HG03135 (cell line): ENCODE measurements at regions not wholly inside any gene's neighbourhood (a gene's known extent, or its start where the extent isn't known, plus 50 kb on each side); places are given as distances from the start of the nearest gene placed in this dataset.

Experiments
- ATAC-seq: cut with Tn5 transposase; IDR thresholded peaks from one replicate; pipeline ENCODE4 v1.9.1; 2021; ENCODE audit warnings: mild to moderate bottlenecking, moderate library complexity; ENCODE audit not compliant: unreplicated experiment

GRCh38 chr15:96087180-96087884, 243.2 kb upstream of the NR2F2 start:
- no peak for ATAC-seq

GRCh38 chr15:96088650-96089049, 241.8 kb upstream of the NR2F2 start:
- no peak for ATAC-seq

- ATAC-seq: no peak
Measured at GRCh38 chr15:96089405-96090058, 241.0 kb upstream of the NR2F2 start.

GRCh38 chr15:96092186-96092585, 238.3 kb upstream of the NR2F2 start:
- ATAC-seq: no peak

GRCh38 chr15:96093063-96093462, 237.4 kb upstream of the NR2F2 start:
- no peak for ATAC-seq

- no peak for ATAC-seq
Measured at GRCh38 chr15:96097661-96098060, 232.8 kb upstream of the NR2F2 start.

- ATAC-seq: no peak
Measured at GRCh38 chr15:96102631-96103030, 227.9 kb upstream of the NR2F2 start.

GRCh38 chr15:96106181-96106580, 224.3 kb upstream of the NR2F2 start:
- no peak for ATAC-seq

- no peak for ATAC-seq
Measured at GRCh38 chr15:96106628-96107027, 223.9 kb upstream of the NR2F2 start.

GRCh38 chr15:96107916-96108315, 222.6 kb upstream of the NR2F2 start:
- ATAC-seq: no peak

- no peak for ATAC-seq
Measured at GRCh38 chr15:96108405-96108804, 222.1 kb upstream of the NR2F2 start.

- no peak for ATAC-seq
Measured at GRCh38 chr15:96109820-96110219, 220.7 kb upstream of the NR2F2 start.

GRCh38 chr15:96112018-96112417, 218.5 kb upstream of the NR2F2 start:
- no peak for ATAC-seq

- no peak for ATAC-seq
Measured at GRCh38 chr15:96115642-96116041, 214.9 kb upstream of the NR2F2 start.

GRCh38 chr15:96117270-96117669, 213.2 kb upstream of the NR2F2 start:
- ATAC-seq: no peak

- ATAC-seq: no peak
Measured at GRCh38 chr15:96119734-96120133, 210.8 kb upstream of the NR2F2 start.

GRCh38 chr15:96121086-96121920, 209.2 kb upstream of the NR2F2 start:
- ATAC-seq: no peak

GRCh38 chr15:96122077-96123027, 208.1 kb upstream of the NR2F2 start:
- ATAC-seq: no peak

- no peak for ATAC-seq
Measured at GRCh38 chr15:96123028-96123400, 207.5 kb upstream of the NR2F2 start.

- no peak for ATAC-seq
Measured at GRCh38 chr15:96123630-96124187, 206.8 kb upstream of the NR2F2 start.
